ENCODE measurements at regions not wholly inside any gene's neighbourhood (a gene's known extent, or its start where the extent isn't known, plus 50 kb on each side); places are given as distances from the start of the nearest gene placed in this dataset.

- no peak for DNase-seq
Observed at GRCh38 chr17:79539944-79540705, 70.7 kb downstream of the RBFOX3 start.

DNA sequence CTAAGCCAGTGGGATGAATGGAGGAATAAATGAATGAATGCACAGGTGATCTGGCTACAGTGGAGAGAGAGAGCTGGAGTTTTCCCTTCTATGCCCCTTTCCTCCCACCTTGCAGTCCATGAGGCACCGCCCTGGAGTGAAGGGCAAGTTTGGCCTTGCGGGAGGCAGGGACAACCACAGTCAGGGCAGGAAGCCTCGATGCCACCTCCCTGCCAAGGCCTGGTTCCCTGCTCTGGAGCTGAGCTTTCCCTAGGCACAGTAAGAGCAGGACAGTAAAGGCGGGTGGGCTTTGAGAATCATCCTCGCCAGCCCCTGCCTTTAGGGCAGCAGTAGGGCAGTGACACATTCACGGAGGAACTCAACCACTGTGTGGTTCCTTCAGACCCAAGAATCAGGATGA, 72.6 kb downstream of the RBFOX3 start:
- DNase-seq = no peak

- no peak for DNase-seq
Observed at GRCh38 chr17:79537686-79538085, 73.2 kb downstream of the RBFOX3 start.

GRCh38 chr17:79537061-79537460, 73.8 kb downstream of the RBFOX3 start:
- DNase-seq = no peak

- no peak for DNase-seq
Observed at GRCh38 chr17:79536212-79536840, 74.5 kb downstream of the RBFOX3 start.

DNA sequence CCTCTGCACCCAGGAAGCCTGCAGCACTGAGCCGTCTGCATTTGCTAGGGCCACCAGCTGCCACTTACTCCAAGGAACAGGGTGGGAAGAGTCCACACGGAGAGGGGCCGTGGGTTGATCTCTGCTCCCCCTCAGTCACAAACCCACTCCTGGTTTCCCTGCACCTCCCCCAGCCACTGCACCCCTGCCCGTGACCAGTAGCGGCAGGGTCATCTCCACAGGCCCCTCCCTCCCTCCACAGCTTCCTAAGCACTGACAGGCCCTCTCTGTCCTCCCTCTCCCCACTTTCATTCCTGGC, 75.2 kb downstream of the RBFOX3 start:
- no peak for DNase-seq

GRCh38 chr17:79534851-79535727, 75.8 kb downstream of the RBFOX3 start:
- no peak for DNase-seq

- DNase-seq = no peak
Observed at GRCh38 chr17:79534111-79534510, 76.7 kb downstream of the RBFOX3 start.

DNA sequence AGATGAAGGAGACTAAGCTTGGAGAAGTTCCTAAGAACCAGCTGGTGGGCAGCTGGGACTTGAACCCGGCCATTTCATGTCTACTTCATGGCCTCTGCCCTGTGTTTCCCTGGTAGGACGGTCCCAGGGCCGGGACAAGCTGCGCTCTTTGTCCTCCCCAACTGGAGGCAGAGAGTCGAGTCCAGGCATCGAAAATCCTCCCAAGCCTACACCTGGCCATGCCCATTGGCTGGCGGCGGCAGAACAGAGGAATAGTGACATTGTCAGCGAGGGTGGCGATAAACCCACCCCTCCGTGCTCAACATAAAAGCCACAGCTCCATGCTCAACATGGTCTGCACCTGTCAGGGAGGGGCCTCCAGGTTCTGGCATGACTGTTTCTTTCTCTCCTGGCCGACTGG, 77.7 kb downstream of the RBFOX3 start:
- no peak for DNase-seq

GRCh38 chr17:79532107-79532790, 78.6 kb downstream of the RBFOX3 start:
- DNase-seq = no peak

DNA sequence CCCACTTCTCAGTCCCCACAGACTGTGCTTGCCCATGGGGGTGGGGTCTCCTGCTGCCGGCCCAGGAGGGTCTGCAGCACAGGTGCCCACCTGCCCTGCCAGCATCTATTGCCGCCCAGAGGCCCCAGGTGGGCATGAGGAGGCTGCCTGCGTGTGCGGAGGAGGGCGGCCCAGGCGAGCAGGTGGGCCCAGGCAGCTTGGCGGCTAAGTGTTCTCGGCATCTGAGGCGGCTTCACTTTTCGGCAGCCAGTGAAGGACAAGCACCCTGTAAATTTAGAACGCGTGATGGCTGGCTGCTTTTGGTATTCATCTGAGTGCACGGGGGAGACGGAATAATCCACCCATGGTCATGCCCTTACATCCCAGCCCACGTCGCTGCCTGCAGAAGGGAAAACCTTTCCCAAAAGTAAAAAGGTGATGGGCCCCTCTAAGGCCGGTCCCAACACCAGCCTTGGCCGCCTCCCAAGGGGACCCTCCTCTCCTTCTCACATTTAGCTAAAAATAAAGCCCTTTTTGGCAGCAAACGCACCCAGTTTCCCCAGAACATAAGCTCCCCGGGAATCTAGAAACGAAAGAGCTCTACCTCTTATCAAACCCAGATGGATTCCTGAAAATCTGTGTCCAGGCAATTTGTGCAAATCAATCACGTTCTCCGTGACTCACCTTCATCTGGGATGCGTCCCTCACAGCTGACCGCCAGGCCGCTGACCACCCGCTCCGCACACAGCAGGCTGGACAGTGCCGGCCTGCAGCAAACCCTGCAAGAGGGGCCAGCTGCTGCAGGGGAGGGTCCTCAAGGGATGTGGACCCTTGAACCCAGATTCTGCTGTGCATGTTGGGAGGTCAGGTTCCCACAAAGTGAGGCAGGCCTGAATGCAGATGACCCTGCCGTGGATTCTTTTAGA, 79.4 kb downstream of the RBFOX3 start:
- DNase-seq = no peak

GRCh38 chr17:79530361-79531105, 80.3 kb downstream of the RBFOX3 start:
- no peak for DNase-seq

- DNase-seq = no peak
Observed at GRCh38 chr17:79529661-79530081, 81.2 kb downstream of the RBFOX3 start.

DNA sequence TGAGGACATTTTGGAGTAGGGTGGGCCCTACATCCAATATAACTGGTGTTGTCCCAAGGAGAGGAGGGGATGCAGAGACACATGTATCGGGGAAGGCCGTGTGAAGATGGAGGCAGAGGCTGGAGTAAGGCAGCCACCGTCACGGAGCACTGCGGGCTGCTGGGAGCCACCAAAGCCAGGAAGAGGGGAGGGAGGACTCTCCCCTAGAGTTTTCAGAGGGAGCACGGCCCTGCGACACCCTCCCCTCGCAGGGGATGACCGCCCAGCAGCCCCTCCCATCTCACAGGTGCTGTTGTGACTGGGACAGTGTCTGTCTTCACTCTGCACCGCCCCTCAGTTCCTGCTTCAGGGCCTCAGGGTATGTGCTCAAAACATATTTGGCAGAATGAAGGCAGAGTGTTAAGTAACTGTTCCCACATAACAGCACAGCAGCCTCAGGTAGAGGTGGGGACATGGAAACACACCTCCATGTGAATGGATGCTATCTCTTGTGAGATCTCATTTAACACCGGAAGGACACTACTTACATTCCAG, 82.2 kb downstream of the RBFOX3 start:
- no peak for DNase-seq

DNA sequence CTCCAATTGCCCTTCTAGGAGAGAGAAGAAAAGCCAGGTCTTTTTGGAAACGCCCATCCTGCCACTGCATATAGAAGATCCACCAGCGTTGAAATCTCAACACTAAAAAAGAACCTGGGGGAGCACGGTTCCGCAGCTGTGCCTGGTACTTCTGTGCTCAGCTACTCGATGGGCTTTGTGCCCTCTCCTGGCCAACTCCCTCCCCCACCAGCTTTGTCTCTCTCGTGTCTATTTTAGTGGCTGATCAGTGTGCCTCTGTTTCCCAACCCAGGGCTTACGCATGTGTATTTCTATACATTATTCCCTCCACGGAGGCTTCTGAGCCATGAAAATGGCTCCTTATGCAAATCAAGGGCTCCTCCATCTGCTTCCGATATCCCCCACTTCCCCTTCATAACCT, 83.5 kb downstream of the RBFOX3 start:
- no peak for DNase-seq

- no peak for DNase-seq
Observed at GRCh38 chr17:79525793-79526677, 84.8 kb downstream of the RBFOX3 start.

- DNase-seq = no peak
Observed at GRCh38 chr17:79524213-79525187, 86.4 kb downstream of the RBFOX3 start.

GRCh38 chr17:79522414-79522813, 88.4 kb downstream of the RBFOX3 start:
- DNase-seq = no peak

GRCh38 chr17:79521225-79521624, 89.6 kb downstream of the RBFOX3 start:
- DNase-seq = no peak

Measured in CD4-positive, alpha-beta T cell treated with Interleukin-6 for 4 hours (primary cell).